ENCODE measurements at regions not wholly inside any gene's neighbourhood (a gene's known extent, or its start where the extent isn't known, plus 50 kb on each side); places are given as distances from the start of the nearest gene placed in this dataset.

- H3K4me3 ChIP-seq (replicated peaks; ENCODE audit: insufficient read depth, low read length), result no peak overlapping the region
- no peak overlapping the region for H3K27ac ChIP-seq (replicated peaks)
- no peak for DNase-seq (ENCODE audit: low read depth in 1 of 2, low spot score in 1 of 2)
- H3K27me3 ChIP-seq (ENCODE audit: insufficient read depth, poor library complexity, severe bottlenecking), result no peaks in the 10 kb centered on the region
- no peak for TF ChIP-seq REST (IDR thresholded peaks at IDR 0.05; ENCODE audit: insufficient replicate concordance, low read depth)
- no peak for TF ChIP-seq POLR2AphosphoS5 (IDR thresholded peaks at IDR 0.05; ENCODE audit: low read depth)
- no peak for TF ChIP-seq SPI1 (IDR thresholded peaks at IDR 0.05; ENCODE audit: borderline replicate concordance, low read depth)
These were observed 299.8 kb upstream of the NR5A2 start for GRCh38 chr1:199727682-199728081.

DNA sequence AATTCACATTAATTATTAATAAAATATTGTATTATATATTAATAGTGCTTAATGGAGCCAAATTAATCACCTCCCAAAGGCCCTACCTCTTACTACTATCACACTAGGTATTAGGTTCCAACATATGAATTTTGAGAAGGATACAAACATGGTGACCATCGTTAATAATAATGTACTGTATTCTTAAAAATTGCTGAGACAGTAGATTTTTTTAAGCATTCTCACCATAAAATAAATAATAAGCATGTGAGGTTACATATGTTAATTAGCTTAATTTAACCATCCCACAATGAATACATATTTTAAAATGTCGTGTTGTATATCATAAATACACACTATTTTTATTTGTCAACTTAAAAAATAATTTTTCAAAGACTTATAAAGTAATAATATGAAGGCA is 299.2 kb upstream of the NR5A2 start:
- H3K27ac ChIP-seq (replicated peaks), result no peak overlapping the region
- no peak for DNase-seq (ENCODE audit: low read depth in 1 of 2, low spot score in 1 of 2)
- H3K27me3 ChIP-seq (ENCODE audit: insufficient read depth, poor library complexity, severe bottlenecking), result no peaks in the 10 kb centered on the region
- H3K4me3 ChIP-seq (replicated peaks; ENCODE audit: insufficient read depth, low read length), result no peak overlapping the region
- TF ChIP-seq GABPA (IDR thresholded peaks at IDR 0.05; ENCODE audit: low read depth), result no peak
- TF ChIP-seq CTCF (IDR thresholded peaks at IDR 0.05; ENCODE audit: insufficient read depth, low read length), result no peak
- TF ChIP-seq SPI1 (IDR thresholded peaks at IDR 0.05; ENCODE audit: borderline replicate concordance, low read depth), result no peak
- TF ChIP-seq REST (IDR thresholded peaks at IDR 0.05; ENCODE audit: insufficient replicate concordance, low read depth), result no peak
- no peak for TF ChIP-seq POLR2AphosphoS5 (IDR thresholded peaks at IDR 0.05; ENCODE audit: low read depth)

DNA sequence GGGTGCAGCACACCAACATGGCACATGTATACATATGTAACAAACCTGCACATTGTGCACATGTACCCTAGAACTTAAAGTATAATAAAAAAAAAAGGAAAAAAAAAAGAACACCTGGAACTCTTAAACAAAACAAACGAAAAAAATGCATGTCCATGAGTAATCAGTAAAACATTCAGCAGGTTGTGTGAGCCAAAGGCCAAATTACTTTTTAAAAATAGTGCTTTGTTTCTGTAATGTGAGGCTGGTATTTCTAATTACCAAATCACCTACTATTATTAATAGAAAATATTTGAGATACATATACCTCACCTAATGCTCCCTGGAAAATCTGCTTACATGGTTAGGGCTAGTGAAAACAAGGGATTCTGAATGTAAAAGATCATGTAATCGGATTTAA is 294.4 kb upstream of the NR5A2 start:
- no peak overlapping the region for H3K4me3 ChIP-seq (replicated peaks; ENCODE audit: insufficient read depth, low read length)
- no peak overlapping the region for H3K27ac ChIP-seq (replicated peaks)
- TF ChIP-seq CTCF (IDR thresholded peaks at IDR 0.05; ENCODE audit: insufficient read depth, low read length), result no peak
- TF ChIP-seq GABPA (IDR thresholded peaks at IDR 0.05; ENCODE audit: low read depth), result no peak
- no peak for TF ChIP-seq POLR2AphosphoS5 (IDR thresholded peaks at IDR 0.05; ENCODE audit: low read depth)
- no peak for TF ChIP-seq SPI1 (IDR thresholded peaks at IDR 0.05; ENCODE audit: borderline replicate concordance, low read depth)
- no peak for TF ChIP-seq REST (IDR thresholded peaks at IDR 0.05; ENCODE audit: insufficient replicate concordance, low read depth)
- no peak for DNase-seq (ENCODE audit: low read depth in 1 of 2, low spot score in 1 of 2)
- H3K27me3 ChIP-seq (ENCODE audit: insufficient read depth, poor library complexity, severe bottlenecking), result no peaks in the 10 kb centered on the region

DNA sequence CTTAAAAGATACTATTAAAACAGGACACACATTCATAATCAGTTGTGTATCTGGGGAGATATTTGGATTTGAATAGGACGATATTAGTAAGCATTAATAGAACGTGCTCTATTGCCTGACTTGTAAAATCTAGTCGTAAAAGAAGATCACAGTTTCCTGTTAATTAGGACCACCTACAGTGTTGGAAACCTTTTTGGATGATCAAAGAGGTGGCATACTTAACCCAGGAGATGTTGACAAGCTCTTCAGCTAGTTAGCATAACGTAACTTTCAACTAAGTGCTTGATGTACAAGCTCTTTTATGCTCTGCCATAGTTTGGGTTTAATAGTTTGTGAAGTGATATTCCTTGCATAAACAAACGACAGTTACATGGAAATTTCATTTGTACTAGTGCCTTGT is 293.3 kb upstream of the NR5A2 start:
- no peak for TF ChIP-seq REST (IDR thresholded peaks at IDR 0.05; ENCODE audit: insufficient replicate concordance, low read depth)
- TF ChIP-seq CTCF (IDR thresholded peaks at IDR 0.05; ENCODE audit: insufficient read depth, low read length), result no peak
- TF ChIP-seq SPI1 (IDR thresholded peaks at IDR 0.05; ENCODE audit: borderline replicate concordance, low read depth), result no peak
- TF ChIP-seq GABPA (IDR thresholded peaks at IDR 0.05; ENCODE audit: low read depth), result no peak
- no peak for TF ChIP-seq POLR2AphosphoS5 (IDR thresholded peaks at IDR 0.05; ENCODE audit: low read depth)
- Histone ChIP-seq H3K4me3 (replicated peaks; ENCODE audit: insufficient read depth, low read length) (no peak overlapping the region), H3K27ac (replicated peaks) (no peak overlapping the region), H3K27me3 (ENCODE audit: insufficient read depth, poor library complexity, severe bottlenecking) (no peaks in the 10 kb centered on the region)
- no peak for DNase-seq (ENCODE audit: low read depth in 1 of 2, low spot score in 1 of 2)

Measured in HL-60 (cell line).